PC-3 (cell line): ENCODE measurements at regions not wholly inside any gene's neighbourhood (a gene's known extent, or its start where the extent isn't known, plus 50 kb on each side); places are given as distances from the start of the nearest gene placed in this dataset.

Experiments
- ATAC-seq: fragments of 200-7000 bp; cut with Tn5 transposase; 2 replicates; pipeline ENCODE4 v1.9.1; 2020; ENCODE audit warnings: mild to moderate bottlenecking, moderate library complexity
- BruUV-seq: library from RNA; stranded (reverse); fragments of 400-500 nt; replicated peaks from 2 replicates; lab custom pipeline; 2021; lab: Mats Ljungman, UMichigan
- CTCF ChIA-PET: fragments of 300-600 bp; sonication (Branson Sonifier 250); formaldehyde crosslinking; loops from one replicate; lab custom pipeline; 2022; ENCODE audit warnings: antibody characterized with exemption; lab: Charles Lee
- POLR2A ChIA-PET: fragments of 300-600 bp; sonication (Branson Sonifier 250); formaldehyde crosslinking; loops from one replicate; lab custom pipeline; 2022; ENCODE audit warnings: antibody characterized with exemption; ENCODE audit not compliant: unreplicated experiment; lab: Charles Lee
- DNase-seq: peaks from one replicate; pipeline ENCODE4 v3.0.0-alpha.2; 2015
- H2AFZ ChIP-seq: fragments of 300-600 bp; sonication (generic); 2 replicates; pipeline ENCODE4 v1.6.0; 2016; ENCODE audit warnings: antibody characterized with exemption, low read length
- H3F3A ChIP-seq: fragments of 300-600 bp; sonication (generic); one replicate; pipeline ENCODE4 v1.6.0; 2017; ENCODE audit warnings: antibody characterized with exemption, low read length, control low read depth, mild to moderate bottlenecking; ENCODE audit not compliant: unreplicated experiment
- H3K27ac ChIP-seq: fragments of 300-600 bp; sonication (generic); 2 replicates; pipeline ENCODE4 v1.5.1; 2016; ENCODE audit warnings: mild to moderate bottlenecking, low read length
- H3K27me3 ChIP-seq: fragments of 300-600 bp; sonication (generic); 2 replicates; pipeline ENCODE4 v1.6.1; 2016; ENCODE audit warnings: low read length, mixed read lengths
- H3K36me3 ChIP-seq: fragments of 300-600 bp; sonication (generic); 2 replicates; pipeline ENCODE4 v1.6.1; 2016; ENCODE audit warnings: low read depth, mixed run types, low read length, mixed read lengths
- H3K4me1 ChIP-seq: fragments of 300-600 bp; sonication (generic); 2 replicates; pipeline ENCODE4 v1.5.1; 2016; ENCODE audit warnings: low read length; ENCODE audit not compliant: insufficient read depth
- H3K4me2 ChIP-seq: fragments of 300-600 bp; sonication (generic); 2 replicates; pipeline ENCODE4 v1.6.0; 2016; ENCODE audit warnings: low read length
- H3K4me3 ChIP-seq: fragments of 300-600 bp; sonication (generic); 2 replicates; pipeline ENCODE4 v1.5.1; 2016; ENCODE audit warnings: mild to moderate bottlenecking, low read length, mixed read lengths
- H3K79me2 ChIP-seq: fragments of 300-600 bp; sonication (generic); 2 replicates; pipeline ENCODE4 v1.6.1; 2017; ENCODE audit warnings: low read length, mixed read lengths
- H3K9ac ChIP-seq: fragments of 300-600 bp; sonication (generic); 2 replicates; pipeline ENCODE4 v1.6.0; 2016; ENCODE audit warnings: mild to moderate bottlenecking, low read length
- H3K9me2 ChIP-seq: fragments of 300-600 bp; sonication (generic); replicated peaks from 2 replicates; pipeline ENCODE4 v1.6.1; 2016; ENCODE audit warnings: mixed run types, low read length, mixed read lengths
- H3K9me3 ChIP-seq: fragments of 300-600 bp; sonication (generic); 2 replicates; pipeline ENCODE4 v1.6.1; 2016; ENCODE audit warnings: low read length, mixed read lengths
- H4K20me1 ChIP-seq: fragments of 300-600 bp; sonication (generic); 2 replicates; pipeline ENCODE4 v1.6.1; 2016; ENCODE audit warnings: low read length, mixed read lengths
- EZH2 ChIP-seq: fragments of 300-600 bp; sonication (generic); IDR thresholded peaks from one replicate; pipeline ENCODE4 v1.6.1; 2017; ENCODE audit warnings: antibody characterized with exemption, mild to moderate bottlenecking, low read length; ENCODE audit not compliant: unreplicated experiment
- EZH2phosphoT487 ChIP-seq: fragments of 300-600 bp; sonication (generic); IDR thresholded peaks from 2 replicates; pipeline ENCODE4 v1.6.1; 2018; ENCODE audit warnings: mild to moderate bottlenecking, antibody characterized with exemption, low read length, borderline replicate concordance
- intact Hi-C: fragments of 100-400 bp; cut with micrococcal nuclease; formaldehyde crosslinking; loops from 2 replicates; pipeline ENCODE4 v1.9.0; 2023
- TF ChIP-seq, protein P1 (sequence below): fragments of 300-600 bp; sonication (generic); conservative IDR thresholded peaks from 2 replicates; pipeline ENCODE4 v1.5.1; 2017; ENCODE audit warnings: antibody characterized with exemption, low read depth, mild to moderate bottlenecking, low read length

GRCh38 chr17:14972844-14973243, 292.3 kb downstream of the PMP22 start:
- no peak for ATAC-seq

DNA sequence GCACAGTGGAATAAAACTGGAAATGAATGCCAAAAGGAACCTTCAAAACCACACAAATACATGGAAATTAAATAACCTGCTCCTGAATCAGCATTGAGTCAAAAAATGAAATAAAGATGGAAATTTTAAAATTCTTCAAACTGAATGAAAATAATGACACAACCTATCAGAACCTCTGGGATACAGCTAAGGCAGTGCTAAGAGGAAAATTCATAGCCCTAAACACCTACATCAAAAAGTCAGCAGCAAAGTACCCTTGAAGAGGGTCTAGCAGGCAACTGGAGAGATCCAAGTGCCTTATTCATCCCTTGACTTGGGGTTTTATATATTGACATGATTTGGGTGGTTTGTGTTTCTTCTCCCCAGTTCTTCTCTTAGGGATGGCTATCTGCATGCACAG, 294.1 kb downstream of the PMP22 start:
- H3K79me2 ChIP-seq, result no peaks in the 10 kb centered on the region
- ChIA-PET POLR2A (no interaction called here), CTCF (no interaction called here)
- H3K4me3 ChIP-seq, result no peak overlapping the region
- no peaks in the 10 kb centered on the region for H3K9me2 ChIP-seq
- no peak overlapping the region for H2AFZ ChIP-seq
- peaks cover 16% of the 10 kb centered on the region for H3K27me3 ChIP-seq
- H3F3A ChIP-seq, result no peaks in the 10 kb centered on the region
- H3K9ac ChIP-seq, result no peak overlapping the region
- no peak overlapping the region for H3K4me2 ChIP-seq
- ATAC-seq (no peak), DNase-seq (no peak)
- no peaks in the 10 kb centered on the region for H3K9me3 ChIP-seq
- H3K36me3 ChIP-seq, result no peaks in the 10 kb centered on the region
- TF ChIP-seq, protein P1, sequence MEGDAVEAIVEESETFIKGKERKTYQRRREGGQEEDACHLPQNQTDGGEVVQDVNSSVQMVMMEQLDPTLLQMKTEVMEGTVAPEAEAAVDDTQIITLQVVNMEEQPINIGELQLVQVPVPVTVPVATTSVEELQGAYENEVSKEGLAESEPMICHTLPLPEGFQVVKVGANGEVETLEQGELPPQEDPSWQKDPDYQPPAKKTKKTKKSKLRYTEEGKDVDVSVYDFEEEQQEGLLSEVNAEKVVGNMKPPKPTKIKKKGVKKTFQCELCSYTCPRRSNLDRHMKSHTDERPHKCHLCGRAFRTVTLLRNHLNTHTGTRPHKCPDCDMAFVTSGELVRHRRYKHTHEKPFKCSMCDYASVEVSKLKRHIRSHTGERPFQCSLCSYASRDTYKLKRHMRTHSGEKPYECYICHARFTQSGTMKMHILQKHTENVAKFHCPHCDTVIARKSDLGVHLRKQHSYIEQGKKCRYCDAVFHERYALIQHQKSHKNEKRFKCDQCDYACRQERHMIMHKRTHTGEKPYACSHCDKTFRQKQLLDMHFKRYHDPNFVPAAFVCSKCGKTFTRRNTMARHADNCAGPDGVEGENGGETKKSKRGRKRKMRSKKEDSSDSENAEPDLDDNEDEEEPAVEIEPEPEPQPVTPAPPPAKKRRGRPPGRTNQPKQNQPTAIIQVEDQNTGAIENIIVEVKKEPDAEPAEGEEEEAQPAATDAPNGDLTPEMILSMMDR, result no peak
- TF ChIP-seq EZH2 (no peak), EZH2phosphoT487 (no peak)
- no peaks in the 10 kb centered on the region for H3K4me1 ChIP-seq
- no TSS peak for BruUV-seq
- intact Hi-C loops, result no loop called here
- no peaks in the 10 kb centered on the region for H4K20me1 ChIP-seq
- H3K27ac ChIP-seq, result no peak overlapping the region

More at GRCh38 chr17:14972844-14973243, 292.3 kb downstream of the PMP22 start:
- no peak for DNase-seq
- no peaks in the 10 kb centered on the region for H3K9me2 ChIP-seq
- ChIA-PET CTCF (no interaction called here), POLR2A (no interaction called here)
- no peak overlapping the region for H2AFZ ChIP-seq
- no peak overlapping the region for H3K4me2 ChIP-seq
- no peaks in the 10 kb centered on the region for H3K9me3 ChIP-seq
- no peaks in the 10 kb centered on the region for H3K79me2 ChIP-seq
- peaks cover 32% of the 10 kb centered on the region for H3K27me3 ChIP-seq
- no peak overlapping the region for H3K4me3 ChIP-seq
- no TSS peak for BruUV-seq
- no peaks in the 10 kb centered on the region for H3K36me3 ChIP-seq
- no peaks in the 10 kb centered on the region for H3F3A ChIP-seq
- H3K9ac ChIP-seq, result no peak overlapping the region
- H3K27ac ChIP-seq, result no peak overlapping the region
- no peak for TF ChIP-seq EZH2
- TF ChIP-seq EZH2phosphoT487, result no peak
- TF ChIP-seq, protein P1, result no peak
- no peaks in the 10 kb centered on the region for H4K20me1 ChIP-seq
- H3K4me1 ChIP-seq, result no peaks in the 10 kb centered on the region
- intact Hi-C loops, result no loop called here

DNA sequence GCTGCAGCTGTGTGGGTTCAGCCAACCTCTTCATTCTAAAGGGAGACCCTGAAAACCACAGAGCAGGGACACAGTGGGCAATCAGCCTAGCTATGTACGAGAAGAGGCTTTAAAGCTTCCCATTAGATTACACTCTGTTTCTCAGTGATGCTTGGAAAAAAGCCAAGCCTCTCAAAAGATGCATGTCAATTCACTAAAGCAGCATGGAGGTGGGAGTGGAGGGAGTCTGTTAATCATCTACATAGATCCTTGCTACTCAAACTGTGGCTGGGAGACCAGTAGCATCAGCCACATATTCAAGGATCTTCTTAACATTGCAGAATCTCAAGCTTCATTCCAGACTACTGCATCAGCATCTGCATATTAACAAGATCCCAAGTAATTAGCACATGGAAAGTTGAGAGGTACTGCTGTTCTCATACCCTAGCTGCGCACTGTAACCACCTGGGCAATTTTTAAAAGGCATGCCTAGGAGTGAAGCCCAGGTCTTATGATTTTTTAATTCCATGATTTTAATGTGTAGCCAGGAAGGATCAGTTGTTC, 305.9 kb downstream of the PMP22 start:
- no peak overlapping the region for H3K9ac ChIP-seq
- no peaks in the 10 kb centered on the region for H3K79me2 ChIP-seq
- no peaks in the 10 kb centered on the region for H3K9me2 ChIP-seq
- H2AFZ ChIP-seq, result no peak overlapping the region
- no peaks in the 10 kb centered on the region for H3K9me3 ChIP-seq
- H3K27me3 ChIP-seq, result peaks cover 17% of the 10 kb centered on the region
- CTCF ChIA-PET, result no interaction called here
- TF ChIP-seq EZH2phosphoT487 (no peak), EZH2 (no peak)
- TF ChIP-seq, protein P1, result no peak
- H3K4me2 ChIP-seq, result no peak overlapping the region
- intact Hi-C loops, result no loop called here
- no peak overlapping the region for H3K4me3 ChIP-seq
- no peaks in the 10 kb centered on the region for H3K4me1 ChIP-seq
- H3F3A ChIP-seq, result no peaks in the 10 kb centered on the region
- POLR2A ChIA-PET, result no interaction called here
- no peak overlapping the region for H3K27ac ChIP-seq
- no peak for ATAC-seq
- BruUV-seq, result no TSS peak
- no peaks in the 10 kb centered on the region for H3K36me3 ChIP-seq
- no peak for DNase-seq
- no peaks in the 10 kb centered on the region for H4K20me1 ChIP-seq
